HG03460 (cell line): ENCODE measurements at regions not wholly inside any gene's neighbourhood (a gene's known extent, or its start where the extent isn't known, plus 50 kb on each side); places are given as distances from the start of the nearest gene placed in this dataset.
"Not testable (repeated sequence)": the region's sequence is repeated elsewhere in the genome, so short reads cannot be mapped to it uniquely, and the experiment has no call there.

Source experiments
- ATAC-seq: cut with Tn5 transposase; IDR thresholded peaks from one replicate; pipeline ENCODE4 v1.9.1; 2021; ENCODE audit not compliant: unreplicated experiment

DNA sequence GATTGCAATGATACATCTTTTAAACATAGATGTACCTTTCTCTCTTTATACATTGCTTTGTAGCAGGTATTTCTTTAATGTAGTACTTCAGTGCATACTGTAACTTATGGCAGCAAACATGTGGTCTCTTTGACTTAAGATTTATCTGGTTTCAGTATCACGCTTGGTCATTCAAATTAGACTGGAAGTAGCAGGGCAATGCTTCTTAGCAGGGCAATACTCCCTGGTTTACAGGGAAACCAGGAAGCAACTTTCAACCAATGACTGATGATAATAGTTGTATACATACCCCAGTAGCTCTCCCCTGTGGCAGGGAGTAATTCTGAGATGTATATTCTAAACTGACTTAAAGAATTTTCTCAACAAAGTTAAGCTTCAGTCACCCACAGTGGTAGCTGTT lies 761.1 kb upstream of the CDH10 start:
- no peak for ATAC-seq

GRCh38 chr5:25399878-25400480 lies 755.2 kb upstream of the CDH10 start:
- ATAC-seq: no peak

- no peak for ATAC-seq
These were observed 749.2 kb upstream of the CDH10 start for GRCh38 chr5:25393957-25394356.

DNA sequence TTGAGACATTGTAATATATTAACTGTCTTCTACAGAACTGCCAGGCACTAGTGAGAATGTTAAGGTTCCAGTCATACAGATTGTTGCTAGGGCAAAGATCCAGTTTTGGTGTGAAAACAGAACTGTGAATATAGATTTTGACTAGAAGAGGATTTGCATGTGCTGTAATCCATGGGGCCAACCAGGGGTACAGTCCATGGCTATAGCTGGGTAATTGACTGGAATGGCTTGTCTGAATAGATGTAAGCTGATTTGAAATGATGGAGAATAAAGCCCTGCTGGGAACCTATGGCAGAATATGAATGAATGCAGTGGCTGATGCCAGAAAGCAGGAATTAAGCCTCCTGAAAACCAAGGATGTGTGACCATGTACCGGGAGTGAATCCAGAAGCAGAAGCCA lies 748.5 kb upstream of the CDH10 start:
- ATAC-seq: no peak

DNA sequence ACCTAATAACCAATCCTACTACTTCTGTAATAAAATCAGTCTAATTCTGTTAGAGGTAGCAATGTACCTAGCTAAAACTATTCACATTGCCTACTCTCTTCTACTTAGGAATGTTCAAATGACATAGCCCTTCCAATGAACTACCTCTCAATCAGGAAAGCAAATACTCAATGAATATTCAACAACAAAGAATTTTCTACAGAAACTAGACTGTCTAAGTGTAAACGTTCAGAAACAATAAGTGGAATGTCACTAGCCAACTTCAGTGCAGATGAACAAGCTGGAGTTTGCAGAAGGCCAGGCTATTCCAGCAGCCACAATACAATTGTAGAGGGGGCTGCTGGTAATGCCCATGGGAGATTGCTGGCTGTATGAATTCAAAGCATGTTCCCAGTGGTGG lies 743.2 kb upstream of the CDH10 start:
- no peak for ATAC-seq

DNA sequence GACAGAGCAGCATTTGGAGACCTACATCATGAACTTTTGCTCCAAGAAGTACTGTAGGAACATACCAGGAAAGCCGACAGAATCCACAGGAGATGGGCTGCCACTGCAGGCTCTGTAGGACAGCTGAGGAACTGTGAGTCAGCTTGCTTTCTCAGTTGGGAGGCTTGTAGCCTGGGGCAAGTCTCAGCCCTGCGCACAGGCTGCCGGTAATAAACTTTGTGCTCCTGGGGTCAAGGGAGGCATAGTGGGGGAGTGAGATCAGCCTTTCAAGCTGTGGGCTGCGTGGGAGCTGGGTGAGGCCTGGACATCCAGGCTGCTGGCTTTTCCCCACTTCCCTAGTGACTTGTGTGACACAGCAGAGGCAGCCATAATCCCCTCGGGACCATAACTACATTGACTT lies 718.0 kb upstream of the CDH10 start:
- no peak for ATAC-seq

- no peak for ATAC-seq
These were observed 714.1 kb upstream of the CDH10 start for GRCh38 chr5:25358919-25359318.

- no peak for ATAC-seq
These were observed 712.8 kb upstream of the CDH10 start for GRCh38 chr5:25357605-25358004.

DNA sequence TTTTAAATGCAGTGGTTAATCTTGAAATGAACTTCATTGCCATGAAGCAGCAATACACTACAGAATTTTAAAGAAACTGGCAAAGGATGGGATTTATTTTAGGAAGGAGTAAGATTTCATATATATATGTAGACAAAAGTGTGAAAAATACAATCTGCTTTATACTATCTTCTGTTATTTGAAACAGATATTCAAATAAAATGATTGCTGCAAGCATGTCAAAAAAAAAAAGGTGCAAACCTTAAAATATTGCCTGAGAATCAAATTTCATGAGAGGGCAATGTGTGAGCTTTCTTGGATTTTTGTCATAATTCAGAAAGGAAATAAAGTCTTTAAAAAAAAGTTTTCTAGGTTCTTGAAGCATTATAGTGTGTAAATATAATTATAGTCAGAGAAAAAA lies 705.0 kb upstream of the CDH10 start:
- no peak for ATAC-seq

GRCh38 chr5:25345240-25345771 lies 700.5 kb upstream of the CDH10 start:
- ATAC-seq: no peak

DNA sequence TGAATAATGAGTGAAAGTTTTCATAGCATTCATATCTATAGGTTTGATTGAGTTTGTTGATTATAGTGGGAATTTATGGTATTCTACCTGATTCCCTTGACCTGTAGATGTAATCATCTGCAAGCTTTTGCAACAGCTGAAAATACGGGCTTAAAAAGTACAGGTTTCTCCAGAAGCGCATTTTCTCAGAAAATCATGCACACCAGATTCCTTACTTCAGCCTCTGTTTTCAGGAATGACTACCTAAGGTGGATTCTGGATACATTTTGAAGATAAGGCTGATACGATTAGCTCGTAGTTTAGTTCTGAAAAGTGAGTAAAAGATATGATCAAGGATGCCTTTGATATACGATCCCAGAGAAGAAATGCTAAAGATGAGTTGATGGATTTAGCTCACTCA lies 694.8 kb upstream of the CDH10 start:
- no peak for ATAC-seq

- ATAC-seq: no peak
These were observed 689.6 kb upstream of the CDH10 start for GRCh38 chr5:25334350-25334749.

GRCh38 chr5:25330721-25331120 lies 685.9 kb upstream of the CDH10 start:
- no peak for ATAC-seq

DNA sequence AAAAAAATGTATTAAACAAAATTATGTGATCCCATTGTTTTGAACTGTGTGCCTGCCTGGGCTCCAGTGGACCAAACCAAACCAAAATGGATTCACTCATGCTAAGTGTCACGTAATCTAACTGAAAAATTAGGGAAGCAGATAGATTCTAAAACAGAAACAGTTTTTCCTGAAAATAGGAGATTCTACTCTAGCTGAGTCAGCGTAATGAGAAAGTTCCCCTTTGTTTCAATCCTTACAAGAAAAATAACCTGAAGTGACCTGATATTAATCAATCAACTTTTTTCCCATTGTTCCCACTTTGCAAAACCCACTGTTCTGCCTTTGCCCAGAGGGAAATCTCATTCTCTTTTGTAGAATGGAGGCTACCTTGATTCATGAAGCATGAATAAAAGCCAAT lies 682.4 kb upstream of the CDH10 start:
- ATAC-seq: no peak

DNA sequence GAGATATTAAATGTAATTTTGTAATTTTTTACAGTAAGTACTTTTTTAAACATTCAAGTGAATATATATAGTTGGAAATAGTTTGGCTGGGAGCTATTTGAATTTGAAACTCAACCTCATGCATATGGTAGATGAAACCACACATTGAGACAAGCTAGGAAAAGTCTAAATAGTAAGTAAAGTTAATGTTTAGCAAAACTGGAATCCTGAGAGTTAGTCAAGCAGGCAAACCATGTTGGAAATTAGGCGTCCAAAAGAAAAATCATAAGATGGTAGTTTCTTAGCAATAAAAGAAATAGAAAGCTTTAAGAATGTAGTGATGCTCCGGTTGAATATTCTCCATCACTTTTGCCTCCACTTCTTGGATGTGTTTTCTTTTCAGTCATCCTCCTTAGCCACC lies 657.1 kb upstream of the CDH10 start:
- ATAC-seq: no peak

GRCh38 chr5:25295067-25295466 lies 650.3 kb upstream of the CDH10 start:
- ATAC-seq: no peak

DNA sequence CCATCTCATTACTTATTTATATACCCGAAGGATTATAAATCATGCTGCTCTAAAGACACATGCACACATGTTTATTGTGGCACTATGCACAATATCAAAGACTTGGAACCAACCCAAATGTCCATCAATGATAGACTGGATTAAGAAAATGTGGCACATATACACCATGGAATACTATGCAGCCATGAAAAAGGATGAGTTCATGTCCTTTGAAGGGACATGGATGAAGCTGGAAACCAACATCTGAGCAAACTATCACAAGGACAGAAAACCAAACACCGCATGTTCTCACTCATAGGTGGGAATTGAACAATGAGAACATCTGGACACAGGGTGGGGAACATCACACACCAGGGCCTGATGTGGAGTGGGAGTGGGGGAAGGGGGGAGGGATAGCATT lies 645.0 kb upstream of the CDH10 start:
- ATAC-seq: not testable (repeated sequence)

DNA sequence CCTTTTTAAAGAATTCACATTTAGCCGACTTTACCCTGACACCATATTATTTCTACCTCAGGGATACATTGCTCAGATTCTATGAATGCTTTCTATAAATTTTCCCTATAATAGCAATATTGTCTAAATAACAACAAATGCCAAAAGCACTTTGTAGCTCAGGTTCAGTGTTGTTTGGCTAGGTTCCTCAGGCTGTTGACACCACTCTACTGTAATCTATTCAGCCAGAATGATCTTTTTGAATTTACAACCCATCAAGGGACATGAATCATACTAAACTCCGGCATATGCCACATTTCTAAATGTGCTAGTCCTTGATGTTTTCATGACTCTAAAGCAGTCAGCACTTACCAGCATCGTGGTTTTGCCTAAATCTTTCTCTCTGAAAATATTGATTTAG lies 641.5 kb upstream of the CDH10 start:
- ATAC-seq: no peak

DNA sequence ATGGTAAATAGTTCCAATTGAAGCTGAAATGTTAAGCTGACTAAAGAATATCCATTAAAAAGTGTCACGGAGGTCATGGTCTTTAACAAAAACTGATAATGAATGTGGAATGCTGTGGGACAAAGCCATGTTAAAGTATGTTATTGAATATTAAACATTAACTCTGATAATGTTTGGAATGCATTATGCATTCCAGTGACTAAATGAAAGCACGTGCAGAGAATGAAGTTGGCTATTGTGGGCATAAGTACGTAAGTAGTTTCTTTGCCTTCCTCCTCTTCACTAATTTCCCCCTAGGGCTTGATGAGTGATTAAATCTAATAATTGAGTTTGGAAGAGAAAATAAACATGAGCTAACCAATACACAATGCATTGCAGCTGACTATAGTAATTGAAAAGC lies 640.4 kb upstream of the CDH10 start:
- no peak for ATAC-seq

DNA sequence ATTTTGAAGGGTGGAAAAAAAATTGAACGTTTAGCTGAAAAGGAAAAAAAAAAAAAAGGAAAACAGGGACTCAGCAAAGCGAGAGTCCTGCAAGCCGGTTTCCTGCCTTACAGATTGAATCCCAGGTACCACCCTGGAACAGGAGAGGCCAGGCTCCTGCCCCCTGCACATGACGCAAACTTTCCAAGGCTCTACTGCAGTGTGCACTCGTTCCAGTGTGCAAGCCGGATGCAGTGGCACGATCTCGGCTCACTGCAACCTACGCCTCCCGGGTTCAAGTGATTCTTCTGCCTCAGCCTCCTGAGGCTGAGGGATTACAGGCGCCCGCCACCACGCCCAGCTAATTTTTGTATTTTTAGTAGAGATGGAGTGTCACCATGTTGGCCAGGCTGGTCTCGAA lies 618.7 kb upstream of the CDH10 start:
- ATAC-seq: not testable (repeated sequence)

DNA sequence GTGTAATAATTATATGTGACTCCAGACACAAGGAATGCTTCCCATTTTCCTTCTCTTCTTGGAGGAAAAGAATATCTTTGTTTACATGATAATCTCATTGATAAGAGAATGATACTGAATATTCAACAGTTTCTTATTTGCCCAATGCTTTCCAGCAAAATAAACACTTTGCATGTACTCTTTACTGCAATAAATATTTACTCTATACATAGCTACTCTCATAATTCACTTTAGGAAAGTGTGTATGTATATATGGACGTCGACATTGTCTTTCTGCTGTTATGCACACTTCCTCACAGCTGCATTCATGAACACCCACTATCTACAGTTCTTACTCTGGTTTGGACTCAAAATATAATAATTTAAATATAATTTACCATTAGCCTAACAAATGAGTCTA lies 617.4 kb upstream of the CDH10 start:
- ATAC-seq: no peak

- no peak for ATAC-seq
These were observed 610.4 kb upstream of the CDH10 start for GRCh38 chr5:25255128-25255527.

GRCh38 chr5:25241981-25242380 lies 597.2 kb upstream of the CDH10 start:
- no peak for ATAC-seq
